ENCODE measurements at regions not wholly inside any gene's neighbourhood (a gene's known extent, or its start where the extent isn't known, plus 50 kb on each side); places are given as distances from the start of the nearest gene placed in this dataset.
A peak's percentile ranks its signal among the peaks of the same experiment; 100 is the strongest.

DNA sequence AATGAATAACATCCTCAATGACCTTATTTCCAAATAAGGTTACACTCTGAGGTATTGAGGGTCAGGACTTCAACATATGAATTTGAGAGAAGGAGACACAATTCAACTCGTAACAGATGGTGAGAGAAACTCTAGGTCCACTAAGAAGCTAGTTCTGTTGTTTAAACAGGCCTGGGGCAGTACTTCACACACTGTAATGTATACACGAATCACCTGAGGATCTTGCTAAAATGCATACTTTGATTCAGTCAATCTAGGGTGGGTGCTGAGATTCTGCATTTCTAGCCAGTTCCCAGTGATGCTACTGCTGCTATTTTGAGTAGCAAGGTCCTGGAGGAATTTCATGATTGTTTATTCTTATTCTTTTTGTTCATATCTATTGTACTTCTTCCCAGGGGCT, 186.8 kb downstream of the SATB1 start:
- TF ChIP-seq, protein P1, sequence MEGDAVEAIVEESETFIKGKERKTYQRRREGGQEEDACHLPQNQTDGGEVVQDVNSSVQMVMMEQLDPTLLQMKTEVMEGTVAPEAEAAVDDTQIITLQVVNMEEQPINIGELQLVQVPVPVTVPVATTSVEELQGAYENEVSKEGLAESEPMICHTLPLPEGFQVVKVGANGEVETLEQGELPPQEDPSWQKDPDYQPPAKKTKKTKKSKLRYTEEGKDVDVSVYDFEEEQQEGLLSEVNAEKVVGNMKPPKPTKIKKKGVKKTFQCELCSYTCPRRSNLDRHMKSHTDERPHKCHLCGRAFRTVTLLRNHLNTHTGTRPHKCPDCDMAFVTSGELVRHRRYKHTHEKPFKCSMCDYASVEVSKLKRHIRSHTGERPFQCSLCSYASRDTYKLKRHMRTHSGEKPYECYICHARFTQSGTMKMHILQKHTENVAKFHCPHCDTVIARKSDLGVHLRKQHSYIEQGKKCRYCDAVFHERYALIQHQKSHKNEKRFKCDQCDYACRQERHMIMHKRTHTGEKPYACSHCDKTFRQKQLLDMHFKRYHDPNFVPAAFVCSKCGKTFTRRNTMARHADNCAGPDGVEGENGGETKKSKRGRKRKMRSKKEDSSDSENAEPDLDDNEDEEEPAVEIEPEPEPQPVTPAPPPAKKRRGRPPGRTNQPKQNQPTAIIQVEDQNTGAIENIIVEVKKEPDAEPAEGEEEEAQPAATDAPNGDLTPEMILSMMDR (IDR thresholded peaks at IDR 0.05; ENCODE audit: insufficient read depth, low read depth, low read length, missing control alignments): no peak
- H3K4me3 ChIP-seq (ENCODE audit: low read depth, low read length): no peak overlapping the region
- DNase-seq (ENCODE audit: low read depth): no peak

DNA sequence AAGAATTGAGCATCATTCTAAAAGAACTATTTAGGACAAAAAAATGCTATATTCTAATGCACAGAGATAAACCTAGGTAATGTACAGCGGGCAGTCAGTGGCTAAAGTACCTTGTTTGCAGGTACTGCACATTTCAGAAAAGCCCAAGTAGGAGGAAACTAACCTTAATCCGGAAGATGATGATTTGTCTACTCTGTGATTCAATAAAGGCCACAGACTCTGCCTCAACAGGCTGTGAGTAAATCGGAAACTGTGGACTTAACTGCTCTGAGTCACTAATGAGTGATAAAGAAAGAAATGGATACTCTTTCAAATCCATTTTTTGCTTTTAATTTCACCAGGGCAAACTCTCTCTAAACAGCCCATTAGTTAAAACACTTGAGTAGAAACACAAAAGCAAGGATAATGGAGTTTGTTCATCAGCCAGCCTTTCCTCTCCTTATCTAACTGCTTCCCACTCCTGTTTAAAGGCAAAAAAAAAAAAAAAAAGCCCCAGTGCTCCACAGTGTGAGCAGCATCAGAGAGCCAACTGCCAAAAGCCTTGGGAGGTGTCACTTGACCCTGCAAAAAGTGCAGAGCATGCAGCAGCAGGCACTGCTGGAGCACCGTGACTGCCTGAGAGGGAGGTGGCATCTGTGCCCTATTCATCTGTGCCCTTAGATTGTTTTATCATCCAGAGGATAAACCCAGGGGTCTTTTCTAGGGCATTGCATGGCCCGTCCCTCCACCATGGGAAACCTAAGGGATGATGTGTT, 187.7 kb downstream of the SATB1 start:
- peak; percentile 16 for DNase-seq (ENCODE audit: low read depth)
- TF ChIP-seq, protein P1 (IDR thresholded peaks at IDR 0.05; ENCODE audit: insufficient read depth, low read depth, low read length, missing control alignments): no peak

DNA sequence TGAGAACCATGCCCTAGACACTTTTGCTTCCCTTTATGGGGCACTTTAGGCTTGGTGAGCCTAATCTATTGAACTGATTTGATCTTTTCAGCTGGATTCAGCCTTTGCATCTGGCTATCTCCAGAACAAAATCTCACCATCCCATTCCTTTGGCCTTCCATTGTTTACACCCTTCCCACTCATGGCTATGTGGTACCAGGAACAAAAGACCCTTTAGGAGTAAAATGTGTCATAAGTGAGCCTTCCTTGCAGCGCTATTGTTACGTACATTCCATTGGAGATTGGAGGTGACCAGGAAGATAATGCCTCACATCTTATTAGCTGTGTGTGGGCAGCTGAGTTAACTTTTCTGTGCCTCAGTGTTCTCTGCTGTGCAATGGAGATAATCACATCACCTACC, 188.4 kb downstream of the SATB1 start:
- no peak for DNase-seq (ENCODE audit: low read depth)
- TF ChIP-seq, protein P1 (IDR thresholded peaks at IDR 0.05; ENCODE audit: insufficient read depth, low read depth, low read length, missing control alignments): no peak
- H3K4me3 ChIP-seq (ENCODE audit: low read depth, low read length): no peak overlapping the region

More for the DNA sequence above, 187.7 kb downstream of the SATB1 start:
- H3K4me3 ChIP-seq (ENCODE audit: low read depth, low read length): no peak overlapping the region

GRCh38 chr3:18234717-18235335, 190.3 kb downstream of the SATB1 start:
- TF ChIP-seq, protein P1 (IDR thresholded peaks at IDR 0.05; ENCODE audit: insufficient read depth, low read depth, low read length, missing control alignments): no peak
- no peak overlapping the region for H3K4me3 ChIP-seq (ENCODE audit: low read depth, low read length)
- no peak for DNase-seq (ENCODE audit: low read depth)

DNA sequence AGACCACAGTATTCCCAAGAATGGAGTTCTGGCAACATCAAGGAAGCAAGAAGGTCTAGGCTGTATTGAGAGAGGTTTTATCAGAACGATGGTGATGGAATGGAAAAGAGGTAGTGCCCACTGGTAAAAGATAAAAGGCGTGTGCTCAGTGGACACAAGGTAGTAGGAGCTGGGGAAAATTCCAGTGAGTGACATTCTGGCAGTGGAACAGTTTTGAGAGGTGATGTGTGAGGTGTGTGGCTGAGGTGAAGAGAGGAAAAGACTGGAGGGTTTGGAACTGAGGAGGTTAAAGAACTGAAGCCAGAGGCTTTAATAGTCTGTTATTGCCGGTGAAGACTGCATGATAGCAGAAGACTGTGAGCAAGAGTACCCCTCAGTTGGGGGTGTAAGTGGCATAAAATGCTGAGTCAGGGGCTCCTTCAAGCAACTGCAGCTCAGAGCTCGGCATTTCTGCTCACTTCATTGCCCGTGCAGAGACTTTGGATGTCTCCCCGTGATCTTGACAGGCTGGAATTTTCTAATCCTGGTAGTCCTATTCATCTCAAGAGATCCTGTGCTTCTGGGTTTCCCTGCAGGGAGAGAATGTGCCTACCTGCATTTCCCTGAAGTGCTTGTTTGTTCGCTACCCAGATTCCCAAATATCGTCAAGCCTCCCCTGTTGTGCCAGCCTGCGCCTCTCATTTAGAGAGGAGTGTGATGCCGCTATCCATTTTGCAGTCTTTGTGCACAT, 191.0 kb downstream of the SATB1 start:
- no peak for DNase-seq (ENCODE audit: low read depth)
- TF ChIP-seq, protein P1 (IDR thresholded peaks at IDR 0.05; ENCODE audit: insufficient read depth, low read depth, low read length, missing control alignments): no peak
- no peak overlapping the region for H3K4me3 ChIP-seq (ENCODE audit: low read depth, low read length)

DNA sequence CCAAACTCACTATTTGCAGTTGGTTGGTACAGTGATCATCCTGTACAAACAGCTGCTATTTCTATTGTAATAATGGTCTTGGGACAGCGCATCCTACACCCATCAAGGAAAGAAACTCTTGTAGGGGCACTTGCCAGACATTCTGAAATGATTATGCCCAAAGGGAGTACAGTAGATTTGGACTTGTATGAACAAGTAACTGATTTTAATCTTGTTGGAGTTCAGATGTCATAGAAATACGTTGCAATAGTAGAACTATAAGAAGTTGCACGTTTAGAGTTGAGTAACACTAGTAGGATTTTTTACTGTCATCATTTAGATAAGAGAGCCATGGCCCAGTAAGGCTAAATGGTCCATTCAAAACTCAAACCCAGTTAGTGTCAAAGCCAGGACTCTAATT, 192.8 kb downstream of the SATB1 start:
- TF ChIP-seq, protein P1 (IDR thresholded peaks at IDR 0.05; ENCODE audit: insufficient read depth, low read depth, low read length, missing control alignments): no peak
- no peak overlapping the region for H3K4me3 ChIP-seq (ENCODE audit: low read depth, low read length)
- no peak for DNase-seq (ENCODE audit: low read depth)

All from GM12865 (cell line).